ENCODE measurements at regions not wholly inside any gene's neighbourhood (a gene's known extent, or its start where the extent isn't known, plus 50 kb on each side); places are given as distances from the start of the nearest gene placed in this dataset.

GRCh38 chr17:79168486-79169055, 93.9 kb downstream of the ENGASE start:
- no peak for DNase-seq
- WGBS, 5 donors, result 89 to 95% (median 93%) methylated on average over 5 to 20 of the region's 20 CpGs
- intact Hi-C loops (cut with DNase I; ENCODE audit: low total_unique reads), result no loop called here
- Histone ChIP-seq H3K27me3 (replicated peaks in 1 of 7) (peaks cover 0 to 73% (median 7%) of the 10 kb centered on the region in 7 donors), H3K27ac (no peak overlapping the region), H3K4me1 (no peaks in the 10 kb centered on the region), H3K36me3 (no peaks in the 10 kb centered on the region), H3K4me3 (no peak overlapping the region), H3K9me3 (no peaks in the 10 kb centered on the region)
- TF ChIP-seq POLR2AphosphoS5 (IDR thresholded peaks at IDR 0.05), result no peak
- TF ChIP-seq POLR2A (IDR thresholded peaks at IDR 0.05), result no peak
- TF ChIP-seq CTCF (IDR thresholded peaks at IDR 0.05 in 8 of 11, conservative IDR thresholded peaks at IDR 0.05 in 3 of 11), result no peak

- no peak for DNase-seq
- no peak overlapping the region for H3K27ac ChIP-seq
- WGBS, 5 donors, result 83 to 88% (median 85%) methylated on average over 12 to 14 of the region's 14 CpGs
- TF ChIP-seq CTCF (IDR thresholded peaks at IDR 0.05 in 8 of 11, conservative IDR thresholded peaks at IDR 0.05 in 3 of 11) (no peak), POLR2AphosphoS5 (IDR thresholded peaks at IDR 0.05) (no peak), POLR2A (IDR thresholded peaks at IDR 0.05) (no peak)
- H3K4me3 ChIP-seq, result no peak overlapping the region
- peaks cover 0 to 81% (median 7%) of the 10 kb centered on the region in 7 donors for H3K27me3 ChIP-seq (replicated peaks in 1 of 7)
- intact Hi-C loops (cut with DNase I; ENCODE audit: low total_unique reads), result no loop called here
- no peaks in the 10 kb centered on the region for H3K4me1 ChIP-seq
- H3K36me3 ChIP-seq, result no peaks in the 10 kb centered on the region
- H3K9me3 ChIP-seq, result no peaks in the 10 kb centered on the region
Measured at GRCh38 chr17:79167486-79167885, 92.9 kb downstream of the ENGASE start.

GRCh38 chr17:79165756-79166473, 91.3 kb downstream of the ENGASE start:
- peaks cover 0 to 78% (median 7%) of the 10 kb centered on the region in 7 donors for H3K27me3 ChIP-seq (replicated peaks in 1 of 7)
- no peak overlapping the region for H3K4me3 ChIP-seq
- TF ChIP-seq CTCF (IDR thresholded peaks at IDR 0.05 in 8 of 11, conservative IDR thresholded peaks at IDR 0.05 in 3 of 11) (no peak), POLR2A (IDR thresholded peaks at IDR 0.05) (no peak), POLR2AphosphoS5 (IDR thresholded peaks at IDR 0.05) (no peak)
- DNase-seq, result no peak
- H3K9me3 ChIP-seq, result no peaks in the 10 kb centered on the region
- H3K27ac ChIP-seq, result no peak overlapping the region
- peaks cover 0 to 6% (median 3%) of the 10 kb centered on the region in 6 donors for H3K4me1 ChIP-seq
- WGBS, 5 donors, result 71 to 86% (median 84%) methylated on average over 14 to 24 of the region's 24 CpGs
- intact Hi-C loops (cut with DNase I; ENCODE audit: low total_unique reads), result no loop called here
- no peaks in the 10 kb centered on the region for H3K36me3 ChIP-seq

- H3K9me3 ChIP-seq, result no peaks in the 10 kb centered on the region
- H3K4me1 ChIP-seq, result peaks cover 0 to 7% (median 3%) of the 10 kb centered on the region in 6 donors
- no peak overlapping the region for H3K27ac ChIP-seq
- peaks cover 0 to 70% (median 7%) of the 10 kb centered on the region in 7 donors for H3K27me3 ChIP-seq (replicated peaks in 1 of 7)
- 63 to 73% (median 72%) methylated on average over 20 to 21 of the region's 21 CpGs for WGBS, 5 donors
- H3K36me3 ChIP-seq, result no peaks in the 10 kb centered on the region
- intact Hi-C loops (cut with DNase I; ENCODE audit: low total_unique reads), result no loop called here
- no peak overlapping the region for H3K4me3 ChIP-seq
- no peak for TF ChIP-seq POLR2A (IDR thresholded peaks at IDR 0.05)
- TF ChIP-seq POLR2AphosphoS5 (IDR thresholded peaks at IDR 0.05), result no peak
- TF ChIP-seq CTCF (IDR thresholded peaks at IDR 0.05 in 8 of 11, conservative IDR thresholded peaks at IDR 0.05 in 3 of 11), result no peak
- no peak for DNase-seq
Measured at GRCh38 chr17:79164913-79165695, 90.5 kb downstream of the ENGASE start.
